ENCODE measurements at regions not wholly inside any gene's neighbourhood (a gene's known extent, or its start where the extent isn't known, plus 50 kb on each side); places are given as distances from the start of the nearest gene placed in this dataset.
A peak's percentile ranks its signal among the peaks of the same experiment; 100 is the strongest.

DNA sequence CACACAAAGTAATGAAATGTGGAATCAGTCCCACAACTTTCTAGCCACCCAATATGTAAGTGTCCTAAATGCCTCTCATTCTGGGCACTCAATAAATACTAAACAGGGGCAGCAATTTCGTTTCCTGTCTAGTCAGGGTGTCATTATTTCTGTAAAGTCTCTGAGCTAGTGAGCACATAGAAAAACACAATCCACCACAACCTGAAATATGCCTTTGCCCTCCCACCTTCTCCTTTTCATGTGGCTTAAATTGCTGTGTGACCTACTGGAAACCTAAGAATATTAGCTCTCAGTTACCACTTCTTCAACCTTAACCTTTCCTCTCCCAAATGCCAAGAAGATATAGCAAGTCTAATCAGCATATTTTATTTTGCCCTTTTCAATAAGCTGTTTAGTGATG, 456.3 kb upstream of the KCNMB2 start (continued):
- TF ChIP-seq GLIS3 (CRISPR knock-in tag; IDR thresholded peaks at IDR 0.05), result no peak
- TF ChIP-seq, protein P1, sequence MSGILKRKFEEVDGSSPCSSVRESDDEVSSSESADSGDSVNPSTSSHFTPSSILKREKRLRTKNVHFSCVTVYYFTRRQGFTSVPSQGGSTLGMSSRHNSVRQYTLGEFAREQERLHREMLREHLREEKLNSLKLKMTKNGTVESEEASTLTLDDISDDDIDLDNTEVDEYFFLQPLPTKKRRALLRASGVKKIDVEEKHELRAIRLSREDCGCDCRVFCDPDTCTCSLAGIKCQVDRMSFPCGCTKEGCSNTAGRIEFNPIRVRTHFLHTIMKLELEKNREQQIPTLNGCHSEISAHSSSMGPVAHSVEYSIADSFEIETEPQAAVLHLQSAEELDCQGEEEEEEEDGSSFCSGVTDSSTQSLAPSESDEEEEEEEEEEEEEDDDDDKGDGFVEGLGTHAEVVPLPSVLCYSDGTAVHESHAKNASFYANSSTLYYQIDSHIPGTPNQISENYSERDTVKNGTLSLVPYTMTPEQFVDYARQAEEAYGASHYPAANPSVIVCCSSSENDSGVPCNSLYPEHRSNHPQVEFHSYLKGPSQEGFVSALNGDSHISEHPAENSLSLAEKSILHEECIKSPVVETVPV (CRISPR knock-in tag; IDR thresholded peaks at IDR 0.05), result no peak
- no peak for TF ChIP-seq ZNF8 (CRISPR knock-in tag; IDR thresholded peaks at IDR 0.05)

DNA sequence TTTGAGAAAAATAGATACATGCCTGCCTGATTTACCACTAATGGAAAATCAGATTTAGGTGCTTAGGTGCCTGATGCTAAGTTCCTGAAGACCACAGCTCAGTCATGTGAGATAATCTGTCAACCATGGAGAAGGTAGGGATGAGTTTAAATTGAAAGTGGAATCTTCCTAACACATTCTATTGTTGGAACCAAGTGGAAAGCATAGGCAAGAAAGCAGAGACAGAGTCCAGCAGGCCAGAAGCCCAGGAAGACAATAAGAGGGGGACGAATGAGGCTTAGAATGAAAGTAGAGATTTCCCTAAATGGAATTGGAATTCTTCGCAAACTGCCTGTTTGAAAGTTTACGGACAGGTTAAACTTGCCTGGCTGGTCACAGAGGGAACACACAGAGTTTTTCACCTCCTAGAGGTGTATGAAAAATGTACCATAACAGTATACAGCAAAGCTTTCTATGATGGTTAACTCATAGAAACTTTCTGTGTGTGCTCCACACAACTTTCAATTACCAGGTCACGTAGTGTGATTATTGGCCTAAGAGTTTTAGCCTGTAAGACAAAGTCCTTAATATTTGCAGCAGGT, 453.8 kb upstream of the KCNMB2 start:
- no peak for TF ChIP-seq ESRRG (CRISPR knock-in tag; IDR thresholded peaks at IDR 0.05)
- TF ChIP-seq ISL1 (CRISPR knock-in tag; IDR thresholded peaks at IDR 0.05), result no peak
- TF ChIP-seq ZFP30 (CRISPR knock-in tag; IDR thresholded peaks at IDR 0.05), result no peak
- TF ChIP-seq GLIS3 (CRISPR knock-in tag; IDR thresholded peaks at IDR 0.05), result no peak
- TF ChIP-seq, protein P1 (CRISPR knock-in tag; IDR thresholded peaks at IDR 0.05), result no peak
- TF ChIP-seq ZFP3 (CRISPR knock-in tag; IDR thresholded peaks at IDR 0.05), result no peak
- TF ChIP-seq ARNTL (CRISPR knock-in tag; IDR thresholded peaks at IDR 0.05; ENCODE audit: borderline replicate concordance, low read depth), result no peak
- no peak for TF ChIP-seq OSR1 (CRISPR knock-in tag; IDR thresholded peaks at IDR 0.05)

DNA sequence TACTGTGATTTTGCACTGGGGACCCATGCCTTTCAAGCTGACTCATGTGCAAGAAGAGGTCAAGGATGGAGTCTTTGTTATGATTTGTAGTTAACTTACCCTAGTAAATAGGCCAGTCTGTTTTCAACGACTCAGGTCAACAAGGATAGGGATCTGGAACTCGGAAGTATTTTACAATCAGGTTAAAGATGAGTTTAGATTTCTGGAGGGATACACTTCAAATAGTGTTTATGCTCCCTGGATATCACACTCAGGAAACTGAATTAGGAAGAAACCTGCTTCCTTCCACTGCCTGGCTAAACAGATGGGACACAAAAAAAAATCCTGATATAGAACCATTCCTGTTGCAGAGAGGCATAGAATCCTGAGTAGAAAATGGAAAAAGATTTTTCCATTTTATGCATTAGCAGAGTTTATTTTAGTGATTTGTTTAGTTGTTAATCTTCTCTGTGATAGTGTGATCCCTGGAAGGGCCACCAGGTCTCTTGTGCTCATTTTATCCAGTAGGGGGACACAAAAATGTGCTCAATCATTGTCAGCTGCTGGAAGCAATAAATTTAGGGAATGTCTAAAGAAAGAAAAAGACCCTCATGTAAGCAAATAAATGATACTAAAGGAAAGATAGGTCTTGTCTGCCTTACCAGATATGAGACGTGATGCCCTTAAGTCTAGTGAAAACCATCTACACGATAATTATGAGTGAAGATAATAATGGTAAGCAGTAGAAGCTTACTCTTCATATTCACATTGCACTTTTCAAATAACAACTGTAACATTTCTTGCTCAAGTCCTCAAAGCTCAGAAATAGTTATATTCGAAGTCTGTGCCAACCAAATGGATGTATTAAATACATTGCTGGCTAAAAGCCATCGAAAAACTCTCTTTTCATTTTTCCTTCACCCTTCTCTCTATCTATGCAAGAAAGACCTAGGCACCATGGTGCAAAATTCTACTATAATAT, 452.1 kb upstream of the KCNMB2 start:
- peak; percentile 77 for ATAC-seq

More for the DNA sequence above, 453.8 kb upstream of the KCNMB2 start:
- no peak for ATAC-seq

DNA sequence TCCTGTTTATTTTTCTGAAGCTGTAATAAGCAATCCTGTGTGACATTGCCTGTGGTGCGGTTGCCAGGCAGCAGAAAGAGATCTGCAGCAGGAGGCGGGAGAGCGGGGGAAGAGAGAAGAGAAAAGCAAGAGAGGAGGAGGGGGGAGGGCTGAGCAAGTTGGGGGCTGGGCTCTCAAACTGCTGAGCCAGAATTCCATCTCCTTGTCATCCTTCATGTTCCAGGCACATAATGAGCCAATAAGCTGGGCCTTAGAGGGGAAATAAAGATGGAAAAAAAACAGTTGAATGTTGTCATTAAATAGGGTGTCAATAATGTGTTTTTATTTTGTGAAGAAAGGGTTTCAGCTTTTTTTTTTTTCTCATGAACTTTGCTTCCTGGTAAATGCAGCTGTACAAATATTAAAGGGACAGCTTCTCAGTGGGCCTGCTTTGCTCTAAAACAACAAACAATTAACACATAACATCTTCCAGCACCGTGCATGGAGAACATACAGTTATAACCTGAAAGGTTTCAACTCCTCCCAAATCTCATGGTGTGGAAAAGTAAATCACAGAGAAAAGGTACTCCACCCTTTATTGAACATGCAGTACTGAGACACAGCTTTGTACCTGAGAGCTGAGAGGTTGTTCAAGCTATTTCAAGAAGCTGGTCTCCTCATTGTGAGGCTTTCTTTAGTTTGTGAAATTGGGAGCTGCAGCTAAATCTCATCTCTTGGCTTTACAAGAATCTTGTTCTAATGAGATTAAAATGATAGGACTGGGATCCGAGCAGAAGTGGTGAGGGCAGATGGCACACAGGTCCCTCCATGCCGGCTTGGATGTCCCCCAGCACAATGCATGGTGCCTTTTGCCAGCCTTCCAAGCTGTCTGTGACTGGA, 451.1 kb upstream of the KCNMB2 start:
- ATAC-seq, result peak; percentile 96
- no peak for TF ChIP-seq BACH2 (CRISPR knock-in tag; IDR thresholded peaks at IDR 0.05; ENCODE audit: borderline replicate concordance)
- TF ChIP-seq, protein P2, sequence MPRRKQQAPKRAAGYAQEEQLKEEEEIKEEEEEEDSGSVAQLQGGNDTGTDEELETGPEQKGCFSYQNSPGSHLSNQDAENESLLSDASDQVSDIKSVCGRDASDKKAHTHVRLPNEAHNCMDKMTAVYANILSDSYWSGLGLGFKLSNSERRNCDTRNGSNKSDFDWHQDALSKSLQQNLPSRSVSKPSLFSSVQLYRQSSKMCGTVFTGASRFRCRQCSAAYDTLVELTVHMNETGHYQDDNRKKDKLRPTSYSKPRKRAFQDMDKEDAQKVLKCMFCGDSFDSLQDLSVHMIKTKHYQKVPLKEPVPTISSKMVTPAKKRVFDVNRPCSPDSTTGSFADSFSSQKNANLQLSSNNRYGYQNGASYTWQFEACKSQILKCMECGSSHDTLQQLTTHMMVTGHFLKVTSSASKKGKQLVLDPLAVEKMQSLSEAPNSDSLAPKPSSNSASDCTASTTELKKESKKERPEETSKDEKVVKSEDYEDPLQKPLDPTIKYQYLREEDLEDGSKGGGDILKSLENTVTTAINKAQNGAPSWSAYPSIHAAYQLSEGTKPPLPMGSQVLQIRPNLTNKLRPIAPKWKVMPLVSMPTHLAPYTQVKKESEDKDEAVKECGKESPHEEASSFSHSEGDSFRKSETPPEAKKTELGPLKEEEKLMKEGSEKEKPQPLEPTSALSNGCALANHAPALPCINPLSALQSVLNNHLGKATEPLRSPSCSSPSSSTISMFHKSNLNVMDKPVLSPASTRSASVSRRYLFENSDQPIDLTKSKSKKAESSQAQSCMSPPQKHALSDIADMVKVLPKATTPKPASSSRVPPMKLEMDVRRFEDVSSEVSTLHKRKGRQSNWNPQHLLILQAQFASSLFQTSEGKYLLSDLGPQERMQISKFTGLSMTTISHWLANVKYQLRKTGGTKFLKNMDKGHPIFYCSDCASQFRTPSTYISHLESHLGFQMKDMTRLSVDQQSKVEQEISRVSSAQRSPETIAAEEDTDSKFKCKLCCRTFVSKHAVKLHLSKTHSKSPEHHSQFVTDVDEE (CRISPR knock-in tag; IDR thresholded peaks at IDR 0.05), result peak; percentile 53
- TF ChIP-seq TCF4 (CRISPR knock-in tag; IDR thresholded peaks at IDR 0.05; ENCODE audit: borderline replicate concordance), result peak; percentile 25; the same call in 1 of the 2 replicates

More for the DNA sequence above, 452.1 kb upstream of the KCNMB2 start:
- TF ChIP-seq RARB (CRISPR knock-in tag; IDR thresholded peaks at IDR 0.05) (no peak), ISL1 (CRISPR knock-in tag; IDR thresholded peaks at IDR 0.05) (0 out of 2 replicates have a peak, but pooled peaks have one; percentile 8), TOX (CRISPR knock-in tag; IDR thresholded peaks at IDR 0.05; ENCODE audit: borderline replicate concordance) (no peak), TCF4 (CRISPR knock-in tag; IDR thresholded peaks at IDR 0.05; ENCODE audit: borderline replicate concordance) (peak; percentile 68; the same call in 1 of the 2 replicates)
- TF ChIP-seq, protein P1 (CRISPR knock-in tag; IDR thresholded peaks at IDR 0.05), result no peak

DNA sequence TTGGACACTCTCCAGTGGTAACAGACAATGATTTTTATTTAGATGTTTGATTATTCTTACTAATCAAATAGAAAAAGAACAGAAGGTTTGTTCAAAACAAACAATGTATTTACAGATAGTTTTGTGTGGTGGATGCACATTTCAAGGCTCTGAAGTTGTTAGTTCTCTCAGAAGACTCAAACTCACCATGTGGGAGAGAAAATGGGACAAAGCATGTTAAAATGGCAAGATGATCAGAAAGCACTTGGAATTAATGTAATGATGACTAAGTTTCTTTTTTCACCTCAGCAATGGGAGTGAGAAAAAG, 450.5 kb upstream of the KCNMB2 start:
- TF ChIP-seq TOX (CRISPR knock-in tag; IDR thresholded peaks at IDR 0.05; ENCODE audit: borderline replicate concordance), result no peak
- TF ChIP-seq ZFP30 (CRISPR knock-in tag; IDR thresholded peaks at IDR 0.05), result no peak
- no peak for TF ChIP-seq TCF4 (CRISPR knock-in tag; IDR thresholded peaks at IDR 0.05; ENCODE audit: borderline replicate concordance)
- TF ChIP-seq ESRRG (CRISPR knock-in tag; IDR thresholded peaks at IDR 0.05), result no peak
- TF ChIP-seq ZC3H10 (CRISPR knock-in tag; IDR thresholded peaks at IDR 0.05), result no peak
- no peak for TF ChIP-seq ZFP3 (CRISPR knock-in tag; IDR thresholded peaks at IDR 0.05)
- TF ChIP-seq PPARA (CRISPR knock-in tag; IDR thresholded peaks at IDR 0.05; ENCODE audit: borderline replicate concordance), result no peak
- TF ChIP-seq ZNF8 (CRISPR knock-in tag; IDR thresholded peaks at IDR 0.05), result no peak
- no peak for TF ChIP-seq RARB (CRISPR knock-in tag; IDR thresholded peaks at IDR 0.05)
- no peak for TF ChIP-seq BACH2 (CRISPR knock-in tag; IDR thresholded peaks at IDR 0.05; ENCODE audit: borderline replicate concordance)
- ATAC-seq, result no peak

All from SK-N-SH treated with all-trans-retinoic acid at 6 μM for 48 hours (cell line).